Kidney glomerular epithelial cell (primary cell): ENCODE measurements at regions not wholly inside any gene's neighbourhood (a gene's known extent, or its start where the extent isn't known, plus 50 kb on each side); places are given as distances from the start of the nearest gene placed in this dataset.

ENCODE experiments used
- DNase-seq: peaks from one replicate; lab custom pipeline; 2025; lab: John Stamatoyannopoulos, UW

DNA sequence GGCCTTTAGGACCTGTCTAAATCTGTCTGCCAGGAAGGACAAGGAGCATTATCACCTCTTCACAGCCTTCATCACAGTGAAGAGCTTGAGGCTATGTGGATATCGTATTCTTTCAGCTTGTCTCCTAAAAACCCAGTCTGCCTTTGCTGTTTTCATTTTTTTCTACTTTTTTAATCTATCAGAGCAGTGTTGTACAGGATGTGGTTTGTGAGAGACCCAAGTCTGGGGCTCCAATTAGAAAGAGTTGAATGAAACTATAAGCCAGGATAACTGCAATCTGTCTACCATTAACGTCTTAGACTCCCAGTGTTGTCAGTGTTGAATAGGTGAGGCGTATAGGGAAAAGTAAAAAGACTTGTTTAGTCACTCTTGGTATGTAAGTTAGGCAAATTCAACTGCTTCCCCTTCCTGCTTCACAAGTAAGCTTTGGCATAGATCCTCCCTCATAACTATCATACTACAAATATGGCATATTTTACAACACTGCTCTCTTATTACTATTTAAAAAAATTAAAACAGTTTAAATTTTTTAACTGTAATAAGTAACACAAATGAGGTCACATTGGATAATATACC lies 1225.8 kb upstream of the PRMT6 start:
- DNase-seq = no peak

- no peak for DNase-seq
Observed at GRCh38 chr1:105838071-105838470, 1218.4 kb upstream of the PRMT6 start.

GRCh38 chr1:105865546-105865945 lies 1190.9 kb upstream of the PRMT6 start:
- no peak for DNase-seq

GRCh38 chr1:105872817-105873216 lies 1183.7 kb upstream of the PRMT6 start:
- no peak for DNase-seq

DNA sequence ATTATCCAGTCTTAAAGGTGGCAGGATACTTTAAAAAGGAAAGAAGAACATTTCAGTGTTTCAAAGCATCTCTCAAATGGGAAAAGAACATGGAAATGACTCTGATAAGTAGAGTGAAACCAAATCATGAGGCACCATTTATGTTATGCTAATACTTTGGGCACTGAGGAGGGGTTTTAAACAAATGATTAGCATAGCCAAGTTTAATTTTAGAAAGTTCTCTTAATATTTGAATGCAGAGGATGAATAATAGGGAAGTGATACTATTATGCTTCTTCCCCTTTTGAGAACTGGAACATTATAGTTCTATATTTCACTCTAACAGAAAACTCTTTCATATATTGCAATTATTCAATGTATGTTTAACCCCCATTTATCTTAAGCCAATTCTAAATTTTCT lies 1181.9 kb upstream of the PRMT6 start:
- DNase-seq = no peak

GRCh38 chr1:105886309-105886708 lies 1170.2 kb upstream of the PRMT6 start:
- no peak for DNase-seq

- DNase-seq = no peak
Observed at GRCh38 chr1:105891308-105891707, 1165.2 kb upstream of the PRMT6 start.

- no peak for DNase-seq
Observed at GRCh38 chr1:105894006-105894405, 1162.5 kb upstream of the PRMT6 start.

DNA sequence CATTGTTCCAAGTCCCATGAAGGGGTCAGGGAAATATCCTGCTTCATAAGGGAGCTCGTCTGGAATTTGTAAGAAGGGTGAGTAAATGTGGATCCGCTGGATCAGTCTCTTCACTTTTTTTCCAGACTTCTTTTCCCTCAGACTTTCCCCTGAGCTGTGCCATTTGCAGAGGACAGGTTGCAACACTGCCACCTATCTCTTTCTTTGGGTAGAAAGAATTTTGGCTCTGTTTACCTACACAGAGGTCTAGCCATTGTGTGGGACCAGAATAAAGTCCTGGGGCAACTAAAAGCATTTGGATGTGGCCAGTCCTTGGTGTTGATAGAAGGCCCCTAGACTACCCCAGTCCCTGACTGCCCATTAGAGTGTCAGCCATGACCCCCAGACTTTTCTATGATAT lies 1146.7 kb upstream of the PRMT6 start:
- no peak for DNase-seq

GRCh38 chr1:105914403-105914802 lies 1142.1 kb upstream of the PRMT6 start:
- DNase-seq = no peak

DNA sequence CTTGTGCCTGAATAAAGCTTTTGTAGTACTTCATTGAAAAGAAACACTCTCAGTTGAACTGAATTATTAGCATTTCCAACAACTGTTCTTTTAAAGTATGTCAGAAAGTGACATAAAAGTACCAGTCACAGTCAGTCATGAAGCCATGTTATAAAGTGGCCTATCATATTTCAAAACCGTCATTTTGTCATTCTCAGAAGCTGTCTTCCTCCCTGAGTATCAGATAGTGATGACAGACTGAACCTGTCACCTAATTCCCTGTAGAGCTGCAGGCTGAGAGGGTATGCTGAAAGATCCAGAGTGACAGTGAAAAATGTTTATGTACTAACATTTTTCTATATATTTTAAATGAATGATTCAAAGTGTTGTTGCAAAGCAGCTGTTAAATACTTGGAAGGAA lies 1121.7 kb upstream of the PRMT6 start:
- DNase-seq = no peak

GRCh38 chr1:105964879-105965278 lies 1091.6 kb upstream of the PRMT6 start:
- no peak for DNase-seq

DNA sequence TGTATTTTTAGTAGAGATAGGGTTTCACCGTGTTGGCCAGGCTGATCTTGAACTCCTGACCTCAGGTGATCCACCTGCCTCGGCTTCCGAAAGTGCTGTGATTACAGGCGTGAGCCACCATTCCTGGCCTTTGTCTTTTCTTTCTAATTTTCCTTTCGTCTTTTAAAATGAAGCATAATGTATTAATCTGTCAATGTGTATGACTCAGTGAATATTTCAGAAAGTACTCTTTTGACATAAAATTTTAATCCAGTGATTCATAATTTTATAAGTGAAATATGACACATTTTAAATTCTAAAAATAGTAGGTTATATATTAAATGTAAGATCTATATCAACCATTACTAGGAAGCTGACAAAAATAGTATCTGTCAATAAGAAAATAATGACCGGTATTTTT lies 1059.0 kb upstream of the PRMT6 start:
- no peak for DNase-seq

- DNase-seq = no peak
Observed at GRCh38 chr1:106022312-106022902, 1034.1 kb upstream of the PRMT6 start.

- DNase-seq = no peak
Observed at GRCh38 chr1:106027871-106028270, 1028.6 kb upstream of the PRMT6 start.

- DNase-seq = no peak
Observed at GRCh38 chr1:106037526-106037925, 1018.9 kb upstream of the PRMT6 start.

GRCh38 chr1:106038260-106038659 lies 1018.2 kb upstream of the PRMT6 start:
- no peak for DNase-seq

GRCh38 chr1:106043971-106044370 lies 1012.5 kb upstream of the PRMT6 start:
- DNase-seq = no peak

DNA sequence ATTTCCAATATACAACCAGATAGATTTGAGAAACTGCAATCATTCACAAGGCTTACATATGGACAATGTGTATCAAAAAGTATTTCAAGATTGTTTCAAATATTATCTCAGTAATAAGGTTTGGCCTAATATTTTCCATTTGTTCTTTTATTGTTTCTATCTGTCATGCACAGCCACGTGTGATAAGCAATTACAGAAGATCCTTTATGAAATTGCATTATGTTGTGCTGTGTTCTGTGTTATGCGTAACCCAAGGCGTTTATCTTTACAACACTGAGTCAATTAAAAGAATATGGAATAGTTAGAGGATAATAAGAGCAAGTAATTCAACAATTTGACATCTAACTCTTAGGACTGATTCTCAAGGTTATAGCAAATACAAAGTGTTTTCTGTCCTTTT lies 1009.3 kb upstream of the PRMT6 start:
- DNase-seq = no peak

DNA sequence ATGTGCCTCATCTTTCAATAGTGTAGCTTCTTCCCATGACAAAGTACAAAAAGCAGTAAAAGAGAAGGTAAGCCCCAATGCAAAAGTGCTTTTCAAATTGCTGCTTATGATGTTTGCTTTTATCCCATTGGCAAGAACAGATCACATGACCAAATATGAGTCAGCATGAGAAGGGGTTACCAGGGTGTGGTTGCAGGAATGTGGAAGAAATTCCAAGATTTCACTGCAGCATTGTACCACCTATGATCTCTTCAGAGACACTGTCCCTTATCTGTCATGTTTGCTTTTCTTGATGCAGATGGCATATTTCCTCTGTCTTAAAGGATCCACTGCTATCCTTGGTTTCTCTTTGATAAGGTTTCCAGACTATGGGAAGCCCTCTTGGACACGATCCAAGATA lies 1006.9 kb upstream of the PRMT6 start:
- DNase-seq = no peak

GRCh38 chr1:106055855-106056254 lies 1000.6 kb upstream of the PRMT6 start:
- no peak for DNase-seq

- no peak for DNase-seq
Observed at GRCh38 chr1:106061586-106062495, 994.6 kb upstream of the PRMT6 start.

- no peak for DNase-seq
Observed at GRCh38 chr1:106063510-106063909, 993.0 kb upstream of the PRMT6 start.
